ENCODE measurements at regions not wholly inside any gene's neighbourhood (a gene's known extent, or its start where the extent isn't known, plus 50 kb on each side); places are given as distances from the start of the nearest gene placed in this dataset.

- no peak for DNase-seq
Observed at GRCh38 chr12:111194703-111195051, 174.2 kb downstream of the PHETA1 start.

DNA sequence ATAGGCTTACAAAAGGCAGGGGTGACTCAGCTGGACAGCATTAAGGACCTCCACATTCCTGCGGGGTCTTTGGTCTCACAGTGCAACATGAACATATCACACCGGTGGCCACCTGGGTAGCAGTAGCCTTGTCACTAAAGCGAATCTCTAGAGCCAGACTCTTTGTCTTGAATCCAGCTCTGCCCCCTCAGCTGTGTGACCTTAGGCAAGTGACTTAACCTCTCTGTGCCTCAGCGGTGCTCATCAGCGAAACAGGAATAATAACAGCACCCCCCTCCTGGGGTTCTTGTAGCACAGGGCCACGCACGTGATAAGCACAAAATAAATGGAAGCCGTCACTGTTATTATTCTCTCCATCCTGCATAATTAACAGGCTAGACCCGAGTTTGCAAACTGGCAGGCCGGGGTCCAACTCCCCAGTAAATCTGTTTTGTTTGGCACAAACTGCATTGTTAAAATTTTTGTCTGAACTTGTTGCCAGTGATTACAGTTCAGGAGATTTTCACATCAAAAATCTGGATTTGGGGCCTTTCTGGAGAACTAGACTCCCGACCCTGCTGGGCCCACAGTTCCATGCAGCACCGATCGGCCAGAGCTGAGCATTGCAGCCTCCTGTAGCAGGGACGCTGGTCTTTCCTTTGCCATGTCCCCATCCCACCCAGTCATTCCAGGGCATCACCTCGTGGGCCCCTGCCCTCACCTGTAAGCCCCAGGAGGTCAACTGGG is 174.8 kb downstream of the PHETA1 start:
- DNase-seq, result no peak

DNA sequence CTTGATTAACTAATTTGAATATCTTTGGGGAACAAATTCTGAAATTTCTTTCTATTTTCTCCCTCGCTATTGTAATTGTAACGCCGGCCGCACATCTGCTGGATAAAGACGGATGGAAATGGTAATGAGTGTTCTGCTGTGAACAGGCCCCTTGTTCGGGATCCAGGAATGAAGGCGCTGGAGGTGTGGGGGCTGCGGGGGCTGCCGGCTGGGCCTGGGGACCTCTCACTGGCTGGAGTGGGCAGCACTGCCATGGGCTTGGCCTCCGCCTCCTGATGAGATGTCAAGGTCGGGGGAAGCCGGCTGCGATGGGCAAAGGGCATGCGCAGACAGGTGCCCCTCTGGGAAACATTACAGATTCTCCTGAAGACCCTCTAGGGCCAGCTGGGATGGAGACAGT is 175.4 kb downstream of the PHETA1 start:
- no peak for DNase-seq

DNA sequence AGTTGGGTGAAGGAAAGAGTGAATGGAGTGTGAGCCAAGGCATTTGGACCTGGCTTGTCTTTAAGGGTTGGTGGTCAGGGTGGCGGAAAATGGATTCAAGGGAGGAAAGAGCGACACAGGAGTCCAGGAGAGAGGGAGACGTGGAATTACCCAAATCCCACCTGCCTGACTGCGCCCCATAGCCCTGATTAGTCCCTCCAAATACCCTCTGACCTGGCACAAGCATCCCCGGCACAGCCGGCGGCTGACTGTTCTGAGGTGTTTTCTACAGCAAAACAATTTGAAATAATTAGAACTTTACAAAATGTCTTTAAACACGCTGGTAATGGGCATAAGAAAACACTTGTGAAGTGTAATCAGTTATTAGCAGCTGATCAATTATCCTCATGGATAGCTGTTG is 175.8 kb downstream of the PHETA1 start:
- no peak for DNase-seq

GRCh38 chr12:111192647-111193046 is 176.2 kb downstream of the PHETA1 start:
- no peak for DNase-seq

DNA sequence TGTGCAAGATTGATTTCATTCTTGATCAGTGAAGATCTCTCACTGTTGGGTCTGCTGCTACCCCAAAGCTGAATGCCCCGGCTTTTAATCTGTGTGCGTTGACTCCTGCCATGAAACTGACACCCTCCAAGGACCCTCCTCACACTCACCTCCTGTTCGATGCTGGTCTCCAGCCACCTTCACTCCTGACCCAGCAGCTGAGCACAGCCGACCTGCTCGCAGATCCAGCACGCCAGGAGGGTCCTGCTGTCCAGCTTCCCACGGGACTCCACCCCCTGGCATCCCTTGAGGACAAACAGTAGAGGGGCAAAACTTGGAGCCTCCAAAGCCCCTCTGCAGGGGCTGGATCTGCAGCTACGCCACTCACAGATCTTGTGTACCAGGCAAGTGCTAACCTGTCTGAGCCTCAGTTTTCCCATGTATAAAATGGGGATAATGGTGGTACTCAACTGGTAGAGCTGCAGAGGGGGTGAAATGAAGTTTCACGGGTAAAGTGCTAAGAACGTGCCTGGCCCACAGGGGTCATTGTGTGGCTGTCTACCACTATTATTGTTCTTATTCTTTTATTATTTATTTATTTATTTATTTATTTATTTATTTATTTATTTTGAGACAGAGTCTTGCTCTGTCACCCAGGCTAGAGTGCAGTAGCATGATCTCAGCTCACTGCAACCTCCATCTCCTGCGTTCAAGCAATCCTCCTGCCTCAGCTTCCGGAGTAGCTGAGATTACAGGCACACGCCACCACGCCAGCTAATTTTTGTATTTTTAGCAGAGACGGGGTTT is 178.0 kb downstream of the PHETA1 start:
- no peak for DNase-seq

- DNase-seq, result no peak
Observed at GRCh38 chr12:111189792-111190191, 179.1 kb downstream of the PHETA1 start.

DNA sequence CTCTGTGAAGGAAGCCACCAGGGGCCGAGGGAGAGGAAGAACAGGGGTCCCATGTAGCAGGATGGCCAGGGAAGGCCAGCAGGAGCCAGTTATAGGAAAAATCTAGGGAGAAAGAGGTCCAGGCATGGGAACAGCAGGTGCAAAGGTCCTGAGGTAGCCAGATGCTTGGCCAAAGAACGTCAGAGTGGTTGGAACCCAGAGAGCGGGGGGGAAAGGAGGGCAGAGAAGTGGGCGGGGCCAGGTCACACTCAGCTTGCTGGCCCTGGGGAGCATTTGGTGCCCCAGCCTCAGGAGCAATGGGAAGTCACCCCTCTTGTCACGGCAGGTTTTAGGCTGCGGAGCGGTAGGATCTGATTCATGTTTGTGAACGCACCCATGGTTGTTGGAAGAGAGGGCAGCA is 180.5 kb downstream of the PHETA1 start:
- DNase-seq, result no peak

GRCh38 chr12:111186347-111186746 is 182.5 kb downstream of the PHETA1 start:
- no peak for DNase-seq

DNA sequence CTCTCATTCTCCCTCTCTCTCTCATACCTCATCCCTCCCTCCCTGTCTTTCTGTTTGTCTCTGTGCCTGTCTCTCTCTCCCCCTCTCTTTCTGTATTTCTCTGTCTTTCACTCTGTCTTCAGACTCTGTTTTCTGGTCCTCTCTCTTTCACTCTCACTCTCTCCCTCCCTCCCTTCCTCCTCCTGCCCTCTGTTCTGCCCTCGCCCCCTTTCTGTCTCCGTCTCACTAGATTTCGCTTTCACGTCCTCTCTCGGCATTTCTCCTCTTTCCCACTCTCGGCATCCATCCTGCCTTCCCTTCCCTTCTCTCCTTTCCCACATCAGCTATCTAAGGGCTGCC is 183.0 kb downstream of the PHETA1 start:
- DNase-seq, result no peak

DNA sequence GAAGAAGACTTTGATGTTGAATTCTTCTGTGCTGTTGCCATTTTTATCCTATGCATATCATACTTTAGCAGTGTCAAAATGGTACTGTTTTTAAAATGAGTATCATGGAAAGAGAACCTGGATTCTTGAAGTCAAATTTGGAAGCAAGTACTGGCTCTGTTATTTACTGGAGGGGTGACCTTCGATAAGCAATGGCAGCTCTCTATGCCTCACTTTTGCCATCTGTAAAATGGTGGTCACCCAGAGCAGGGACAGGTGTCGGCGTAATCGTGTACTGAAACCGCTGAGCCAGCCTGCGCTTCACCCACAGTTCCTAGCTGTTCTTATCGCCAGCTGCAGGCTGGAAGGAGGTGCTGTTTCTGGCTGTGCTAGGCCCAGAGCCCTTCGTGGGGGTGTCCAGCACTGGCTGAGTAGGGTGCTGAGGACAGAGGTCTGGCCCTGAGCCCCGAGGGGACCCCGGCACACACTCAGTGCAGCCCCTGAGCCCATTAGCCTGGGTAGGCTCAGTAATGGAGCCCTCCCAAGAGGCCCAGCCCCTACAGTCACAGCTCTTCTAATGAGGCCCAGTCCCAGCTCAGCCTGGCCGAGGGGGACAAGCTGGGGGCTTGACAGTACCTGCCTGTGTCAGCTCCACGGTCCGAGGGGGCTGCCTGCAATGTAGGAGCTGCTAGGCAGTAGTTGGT is 183.5 kb downstream of the PHETA1 start:
- no peak for DNase-seq

DNA sequence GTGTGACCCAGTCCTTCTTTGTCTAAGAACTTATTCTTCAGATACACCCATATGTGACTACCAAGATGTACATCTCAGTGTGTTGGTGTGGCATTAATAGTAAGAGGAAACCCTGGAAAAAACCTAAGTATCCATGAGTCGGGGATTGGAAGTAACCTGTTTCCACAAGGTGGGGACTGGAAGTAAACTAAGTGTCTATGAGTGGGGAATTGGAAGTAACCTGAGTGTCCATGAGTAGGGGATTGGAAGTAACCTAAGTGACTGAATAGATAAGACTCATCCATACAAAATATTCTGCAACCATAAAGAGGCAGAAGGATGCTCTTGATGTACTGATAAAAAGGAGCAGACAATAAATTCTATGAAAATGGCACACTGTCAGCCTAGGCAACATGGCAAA is 184.7 kb downstream of the PHETA1 start:
- no peak for DNase-seq

- no peak for DNase-seq
Observed at GRCh38 chr12:111183094-111183493, 185.8 kb downstream of the PHETA1 start.

DNA sequence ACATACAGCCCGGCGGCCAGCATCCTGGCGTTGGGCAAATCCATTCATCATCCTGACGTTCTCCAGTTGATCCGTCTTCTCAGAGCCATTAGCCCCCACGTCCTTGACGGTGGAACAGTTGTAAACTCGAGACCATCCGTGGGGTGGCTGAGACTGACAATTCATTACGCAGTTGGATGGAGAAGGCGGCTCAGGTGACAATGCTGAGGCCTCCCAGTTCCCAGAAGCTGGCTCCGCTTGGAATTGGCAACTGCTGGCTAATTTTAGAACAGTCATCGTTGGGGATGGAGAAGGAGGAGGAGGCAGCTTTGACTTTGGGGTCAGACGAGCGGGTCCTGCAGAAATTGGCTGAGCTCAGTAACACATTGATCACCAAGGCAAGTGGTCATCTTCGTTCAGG is 186.5 kb downstream of the PHETA1 start:
- DNase-seq, result no peak

DNA sequence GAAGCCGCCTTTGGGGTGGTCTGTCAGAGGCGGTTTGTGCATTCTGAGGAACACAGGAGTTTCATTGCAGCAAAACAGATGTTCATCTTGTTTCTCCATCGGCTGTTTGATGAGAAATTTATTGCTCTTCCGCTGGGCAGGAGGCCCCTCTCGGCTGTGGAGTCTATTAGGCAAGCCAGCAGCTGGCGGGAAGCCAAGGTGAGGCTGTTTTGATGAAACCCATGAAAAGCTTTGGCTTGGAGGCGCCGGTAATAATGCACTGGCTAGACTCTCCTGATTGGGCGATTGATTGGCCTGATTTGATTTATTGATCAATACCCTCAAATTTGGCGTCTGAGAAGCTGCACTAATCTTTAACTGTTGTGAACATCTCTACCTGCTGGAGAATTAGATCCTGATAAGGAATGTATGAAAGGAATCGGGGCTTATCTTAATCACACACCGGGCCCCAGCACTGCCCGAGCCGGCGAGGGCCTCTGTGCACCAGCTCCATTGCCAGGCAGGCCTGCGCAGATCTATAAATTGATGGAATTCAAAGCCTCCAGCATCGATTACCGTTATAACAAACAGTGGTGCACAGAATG is 187.7 kb downstream of the PHETA1 start:
- peak in 1 of 2 donors; percentile 35 for DNase-seq

- no peak for DNase-seq
Observed at GRCh38 chr12:111180426-111181142, 188.3 kb downstream of the PHETA1 start.

- DNase-seq, result no peak
Observed at GRCh38 chr12:111178181-111179081, 190.5 kb downstream of the PHETA1 start.

GRCh38 chr12:111175396-111176094 is 193.3 kb downstream of the PHETA1 start:
- DNase-seq, result no peak

GRCh38 chr12:111174961-111175345 is 193.9 kb downstream of the PHETA1 start:
- DNase-seq, result no peak

DNA sequence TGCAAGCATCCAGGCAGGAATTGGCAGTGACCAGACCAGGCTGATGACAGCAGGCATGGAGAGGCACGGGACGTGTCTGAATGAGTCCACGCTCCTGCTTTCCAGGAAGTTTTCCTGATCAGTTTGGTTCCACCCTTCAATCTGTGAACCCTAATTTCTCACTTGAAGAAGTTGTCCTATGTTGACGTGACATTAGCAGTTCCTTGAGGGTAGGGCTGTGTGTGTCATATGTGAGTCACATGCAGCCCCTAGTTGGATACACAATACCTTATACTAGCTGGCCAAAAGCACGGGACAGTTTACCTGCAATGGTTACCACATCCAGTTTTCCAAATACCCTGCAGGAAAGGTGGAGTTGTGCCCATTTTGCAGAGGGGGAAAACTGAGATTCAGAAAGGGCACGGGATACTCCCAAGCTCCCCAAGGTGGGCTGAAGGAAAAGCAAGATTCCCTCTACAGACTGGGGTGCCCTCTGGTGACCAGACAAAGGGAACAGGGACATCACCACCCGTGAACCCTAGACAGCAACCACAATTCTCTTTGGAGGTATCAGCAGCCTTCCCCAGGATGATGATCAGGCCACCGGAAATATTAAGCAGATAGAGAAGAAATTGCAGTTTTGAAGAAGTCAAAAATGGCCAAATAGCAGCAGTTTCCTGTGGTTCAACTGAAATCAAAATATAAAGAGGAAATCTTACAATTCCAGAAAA is 194.5 kb downstream of the PHETA1 start:
- no peak for DNase-seq

DNA sequence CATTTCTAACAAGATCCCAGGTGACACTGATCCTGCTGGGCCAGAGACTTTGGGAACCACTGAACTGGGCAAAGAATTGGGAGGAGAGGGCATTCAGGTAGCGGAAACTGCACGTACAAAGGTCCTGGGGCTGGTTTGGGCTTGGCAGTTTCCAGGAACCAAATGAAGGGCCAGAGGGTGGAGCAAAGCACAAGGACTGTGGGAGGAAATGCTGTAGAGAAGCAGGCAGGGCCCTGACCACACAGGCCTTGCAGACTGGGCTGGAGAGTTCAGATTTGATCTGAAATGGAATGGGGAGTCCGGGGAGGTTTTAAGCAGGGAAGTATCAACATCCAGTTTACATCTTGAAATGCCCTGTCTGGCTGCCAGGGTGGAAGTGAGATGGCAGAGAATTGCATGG is 195.1 kb downstream of the PHETA1 start:
- no peak for DNase-seq
